ENCODE measurements at regions not wholly inside any gene's neighbourhood (a gene's known extent, or its start where the extent isn't known, plus 50 kb on each side); places are given as distances from the start of the nearest gene placed in this dataset.

- TF ChIP-seq CTCF (IDR thresholded peaks at IDR 0.05; ENCODE audit: poor library complexity) (no peak), EZH2 (IDR thresholded peaks at IDR 0.05; ENCODE audit: borderline replicate concordance) (no peak), EZH2phosphoT487 (IDR thresholded peaks at IDR 0.05; ENCODE audit: low read depth, severe bottlenecking, unreplicated experiment) (no peak)
These were observed 762.0 kb downstream of the CDH8 start for GRCh38 chr16:61274211-61274610.

Data from hepatocyte (in vitro differentiated cells).